GM23338 (cell line): ENCODE measurements at regions not wholly inside any gene's neighbourhood (a gene's known extent, or its start where the extent isn't known, plus 50 kb on each side); places are given as distances from the start of the nearest gene placed in this dataset.

ENCODE experiments used
- ATAC-seq: fragments of 200-7000 bp; cut with Tn5 transposase; 3 replicates; pipeline ENCODE4 v1.9.1; 2020
- DNase-seq: peaks from one replicate; pipeline ENCODE4 v3.0.0-alpha.2; 2015; ENCODE audit warnings: low spot score
- H2AFZ ChIP-seq: fragments of 200-600 bp; sonication (generic); 2 replicates; pipeline ENCODE4 v1.8.0; 2016; ENCODE audit warnings: antibody characterized with exemption, mild to moderate bottlenecking, moderate library complexity
- H3F3A ChIP-seq: fragments of 200-600 bp; sonication (generic); replicated peaks from 2 replicates; pipeline ENCODE4 v1.8.0; 2017; ENCODE audit warnings: antibody characterized with exemption, mixed run types, low read depth
- H3K27ac ChIP-seq: fragments of 200-600 bp; sonication (generic); 2 replicates; pipeline ENCODE4 v1.6.1; 2016; ENCODE audit warnings: low read depth
- H3K27me3 ChIP-seq: fragments of 200-600 bp; sonication (generic); 2 replicates; pipeline ENCODE4 v1.8.0; 2016; ENCODE audit warnings: mild to moderate bottlenecking, mixed run types, moderate library complexity; ENCODE audit not compliant: insufficient read depth
- H3K36me3 ChIP-seq: fragments of 200-600 bp; sonication (generic); 2 replicates; pipeline ENCODE4 v1.8.0; 2016; ENCODE audit warnings: mild to moderate bottlenecking; ENCODE audit not compliant: insufficient read depth
- H3K4me1 ChIP-seq: fragments of 200-600 bp; sonication (generic); 2 replicates; pipeline ENCODE4 v1.8.0; 2016; ENCODE audit warnings: mild to moderate bottlenecking, moderate library complexity; ENCODE audit not compliant: insufficient read depth
- H3K4me2 ChIP-seq: fragments of 200-600 bp; sonication (generic); 2 replicates; pipeline ENCODE4 v1.7.1; 2017; ENCODE audit warnings: mixed run types
- H3K4me3 ChIP-seq: fragments of 200-600 bp; sonication (generic); 2 replicates; pipeline ENCODE4 v1.6.1; 2016; ENCODE audit warnings: mixed run types
- H3K79me2 ChIP-seq: fragments of 200-600 bp; sonication (generic); replicated peaks from 2 replicates; pipeline ENCODE4 v1.8.0; 2017; ENCODE audit warnings: mild to moderate bottlenecking; ENCODE audit not compliant: insufficient read depth
- H3K9me2 ChIP-seq: fragments of 200-600 bp; sonication (generic); 2 replicates; pipeline ENCODE4 v1.8.0; 2017; ENCODE audit not compliant: insufficient read depth
- H4K20me1 ChIP-seq: fragments of 200-600 bp; sonication (generic); replicated peaks from 2 replicates; pipeline ENCODE4 v1.8.0; 2017; ENCODE audit warnings: mild to moderate bottlenecking; ENCODE audit not compliant: insufficient read depth
- H3K27ac Mint-ChIP-seq: 2 replicates; pipeline ENCODE4 v1.8.0; 2020; ENCODE audit warnings: inconsistent platforms, mild to moderate bottlenecking, moderate library complexity, mixed read lengths
- H3K27me3 Mint-ChIP-seq: 3 replicates; pipeline ENCODE4 v1.8.0; 2022; ENCODE audit warnings: low read depth, mild to moderate bottlenecking, moderate library complexity, mixed read lengths, inconsistent platforms; ENCODE audit not compliant: insufficient read depth, poor library complexity
- H3K36me3 Mint-ChIP-seq: 3 replicates; pipeline ENCODE4 v1.8.0; 2021; ENCODE audit warnings: low read depth, mild to moderate bottlenecking, inconsistent platforms, moderate library complexity, mixed read lengths
- H3K4me1 Mint-ChIP-seq: 3 replicates; pipeline ENCODE4 v1.8.0; 2020; ENCODE audit warnings: mild to moderate bottlenecking, inconsistent platforms, mixed read lengths
- H3K4me3 Mint-ChIP-seq: 3 replicates; pipeline ENCODE4 v1.8.0; 2021; ENCODE audit warnings: moderate library complexity, mild to moderate bottlenecking, inconsistent platforms, mixed read lengths
- H3K9me3 Mint-ChIP-seq: 3 replicates; pipeline ENCODE4 v1.8.0; 2020; ENCODE audit warnings: moderate library complexity, mild to moderate bottlenecking, inconsistent platforms, mixed read lengths
- CREB1 ChIP-seq: fragments of 250-450 bp; sonication (Bioruptor Pico); IDR thresholded peaks from 2 replicates; pipeline ENCODE4 v1.5.0; 2020; ENCODE audit warnings: low read depth, mild to moderate bottlenecking, moderate library complexity
- EZH2 ChIP-seq: fragments of 200-600 bp; sonication (generic); IDR thresholded peaks from one replicate; pipeline ENCODE4 v1.8.0; 2017; ENCODE audit warnings: antibody characterized with exemption, mild to moderate bottlenecking, low read depth; ENCODE audit not compliant: unreplicated experiment
- JUNB ChIP-seq: IDR thresholded peaks from one replicate; pipeline ENCODE4 v1.6.1; 2016; ENCODE audit warnings: antibody characterized with exemption; ENCODE audit not compliant: unreplicated experiment
- NANOG ChIP-seq: IDR thresholded peaks from 2 replicates; pipeline ENCODE4 v1.6.1; 2016; ENCODE audit warnings: antibody characterized with exemption, borderline replicate concordance
- POLR2AphosphoS5 ChIP-seq: IDR thresholded peaks from 2 replicates; pipeline ENCODE4 v1.6.1; 2016; ENCODE audit warnings: antibody characterized with exemption, low read depth
- STAT1 ChIP-seq: IDR thresholded peaks from one replicate; pipeline ENCODE4 v1.6.1; 2016; ENCODE audit warnings: antibody characterized with exemption; ENCODE audit not compliant: unreplicated experiment
- ZNF114 ChIP-seq: fragments of 250-450 bp; sonication (Bioruptor Pico); IDR thresholded peaks from 2 replicates; pipeline ENCODE4 v1.5.0; 2020; ENCODE audit warnings: mild to moderate bottlenecking, moderate library complexity
- TF ChIP-seq, protein P1 (sequence below): IDR thresholded peaks from 2 replicates; pipeline ENCODE4 v1.6.1; 2016; ENCODE audit warnings: antibody characterized with exemption
- TF ChIP-seq, protein P2 (sequence below): IDR thresholded peaks from one replicate; pipeline ENCODE4 v1.6.1; 2018; ENCODE audit warnings: antibody characterized with exemption; ENCODE audit not compliant: unreplicated experiment
- TF ChIP-seq, protein P3 (sequence below): fragments of 250-450 bp; sonication (Bioruptor Pico); IDR thresholded peaks from 2 replicates; pipeline ENCODE4 v1.5.0; 2020; ENCODE audit warnings: mild to moderate bottlenecking, moderate library complexity
- TF ChIP-seq, protein P4 (sequence below), 2 experiments: fragments of 200-600 bp in 1 of 2; sonication (generic) in 1 of 2; conservative IDR thresholded peaks; 2 replicates each; pipeline versions ENCODE4 v1.5.1 to v1.6.1; 2016 to 2017; ENCODE audit warnings: antibody characterized with exemption in 2 of 2, low read depth in 2 of 2, mild to moderate bottlenecking in 2 of 2, moderate library complexity in 1 of 2

DNA sequence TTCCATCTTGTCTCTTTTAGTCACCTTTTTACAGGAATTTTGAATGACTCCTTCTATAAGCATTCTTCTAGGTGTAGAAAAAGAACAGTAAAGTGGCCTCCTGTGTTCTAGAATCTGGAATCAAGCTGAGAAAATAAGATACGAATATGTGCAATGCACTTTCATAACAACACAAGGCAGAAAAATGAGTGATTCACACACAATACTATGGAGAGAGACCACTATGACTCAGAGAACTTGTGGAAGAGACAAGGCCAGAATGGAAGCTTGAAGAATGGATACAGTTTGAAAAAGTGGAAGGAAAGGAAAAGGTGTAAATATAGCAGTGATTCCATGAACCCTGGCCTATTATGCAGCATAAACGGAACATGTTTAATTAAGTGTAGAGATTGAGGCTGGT lies 57.1 kb upstream of the SAMSN1 start (continued):
- TF ChIP-seq, protein P1, sequence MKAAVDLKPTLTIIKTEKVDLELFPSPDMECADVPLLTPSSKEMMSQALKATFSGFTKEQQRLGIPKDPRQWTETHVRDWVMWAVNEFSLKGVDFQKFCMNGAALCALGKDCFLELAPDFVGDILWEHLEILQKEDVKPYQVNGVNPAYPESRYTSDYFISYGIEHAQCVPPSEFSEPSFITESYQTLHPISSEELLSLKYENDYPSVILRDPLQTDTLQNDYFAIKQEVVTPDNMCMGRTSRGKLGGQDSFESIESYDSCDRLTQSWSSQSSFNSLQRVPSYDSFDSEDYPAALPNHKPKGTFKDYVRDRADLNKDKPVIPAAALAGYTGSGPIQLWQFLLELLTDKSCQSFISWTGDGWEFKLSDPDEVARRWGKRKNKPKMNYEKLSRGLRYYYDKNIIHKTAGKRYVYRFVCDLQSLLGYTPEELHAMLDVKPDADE, result no peak
- TF ChIP-seq EZH2 (no peak), STAT1 (no peak)

DNA sequence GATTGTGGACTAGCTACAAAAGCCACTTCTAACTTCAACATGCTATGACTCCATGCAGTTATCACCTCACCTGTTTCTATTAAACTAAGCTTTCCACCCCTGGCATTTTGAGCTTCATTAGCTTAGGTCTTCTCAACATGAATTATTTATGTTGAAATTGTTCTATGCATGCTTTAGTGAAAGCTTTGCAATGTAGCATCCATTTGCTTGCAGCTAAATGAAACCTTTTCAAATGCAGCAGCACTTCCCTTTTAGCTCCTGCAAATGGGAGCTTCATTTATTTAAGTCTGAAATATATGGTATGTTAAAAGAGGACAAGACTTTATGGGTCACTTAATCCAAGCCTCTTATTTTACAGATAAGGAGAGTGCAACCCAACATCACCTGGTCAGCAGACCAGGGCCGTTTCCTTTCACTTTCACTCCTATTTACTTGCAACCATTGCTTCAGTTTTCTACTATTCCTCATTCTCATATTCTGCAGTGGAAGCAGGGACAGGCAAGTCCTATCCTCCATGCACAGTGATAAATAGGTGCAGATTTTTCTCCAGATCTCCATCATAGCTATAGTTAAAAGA lies 56.4 kb upstream of the SAMSN1 start:
- H3K36me3 ChIP-seq, result no peaks in the 10 kb centered on the region
- Mint-ChIP-seq H3K9me3 (peaks cover 3% of the 10 kb centered on the region; the same call in 2 of the 3 replicates), H3K36me3 (peaks cover 29% of the 10 kb centered on the region; the same call in 2 of the 3 replicates), H3K4me3 (no peak overlapping the region), H3K27ac (peak overlapping the region; percentile 25), H3K4me1 (peaks cover 20% of the 10 kb centered on the region), H3K27me3 (peaks cover 3% of the 10 kb centered on the region)
- H3K27ac ChIP-seq, result peak overlapping the region; percentile 30
- H3K4me2 ChIP-seq, result peak overlapping the region; percentile 47
- H3K79me2 ChIP-seq, result no peaks in the 10 kb centered on the region
- no peaks in the 10 kb centered on the region for H3K27me3 ChIP-seq
- 0 out of 2 replicates have a peak overlapping the region, but pooled peaks have one; percentile 0 for H2AFZ ChIP-seq
- DNase-seq (no peak), ATAC-seq (no peak)
- no peak overlapping the region for H3K4me3 ChIP-seq
- H3K4me1 ChIP-seq, result peaks cover 26% of the 10 kb centered on the region
- H3F3A ChIP-seq, result no peaks in the 10 kb centered on the region
- H4K20me1 ChIP-seq, result no peaks in the 10 kb centered on the region
- H3K9me2 ChIP-seq, result peaks cover 17% of the 10 kb centered on the region
- TF ChIP-seq, protein P2, sequence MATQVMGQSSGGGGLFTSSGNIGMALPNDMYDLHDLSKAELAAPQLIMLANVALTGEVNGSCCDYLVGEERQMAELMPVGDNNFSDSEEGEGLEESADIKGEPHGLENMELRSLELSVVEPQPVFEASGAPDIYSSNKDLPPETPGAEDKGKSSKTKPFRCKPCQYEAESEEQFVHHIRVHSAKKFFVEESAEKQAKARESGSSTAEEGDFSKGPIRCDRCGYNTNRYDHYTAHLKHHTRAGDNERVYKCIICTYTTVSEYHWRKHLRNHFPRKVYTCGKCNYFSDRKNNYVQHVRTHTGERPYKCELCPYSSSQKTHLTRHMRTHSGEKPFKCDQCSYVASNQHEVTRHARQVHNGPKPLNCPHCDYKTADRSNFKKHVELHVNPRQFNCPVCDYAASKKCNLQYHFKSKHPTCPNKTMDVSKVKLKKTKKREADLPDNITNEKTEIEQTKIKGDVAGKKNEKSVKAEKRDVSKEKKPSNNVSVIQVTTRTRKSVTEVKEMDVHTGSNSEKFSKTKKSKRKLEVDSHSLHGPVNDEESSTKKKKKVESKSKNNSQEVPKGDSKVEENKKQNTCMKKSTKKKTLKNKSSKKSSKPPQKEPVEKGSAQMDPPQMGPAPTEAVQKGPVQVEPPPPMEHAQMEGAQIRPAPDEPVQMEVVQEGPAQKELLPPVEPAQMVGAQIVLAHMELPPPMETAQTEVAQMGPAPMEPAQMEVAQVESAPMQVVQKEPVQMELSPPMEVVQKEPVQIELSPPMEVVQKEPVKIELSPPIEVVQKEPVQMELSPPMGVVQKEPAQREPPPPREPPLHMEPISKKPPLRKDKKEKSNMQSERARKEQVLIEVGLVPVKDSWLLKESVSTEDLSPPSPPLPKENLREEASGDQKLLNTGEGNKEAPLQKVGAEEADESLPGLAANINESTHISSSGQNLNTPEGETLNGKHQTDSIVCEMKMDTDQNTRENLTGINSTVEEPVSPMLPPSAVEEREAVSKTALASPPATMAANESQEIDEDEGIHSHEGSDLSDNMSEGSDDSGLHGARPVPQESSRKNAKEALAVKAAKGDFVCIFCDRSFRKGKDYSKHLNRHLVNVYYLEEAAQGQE, result no peak
- TF ChIP-seq POLR2AphosphoS5 (no peak), JUNB (no peak), NANOG (no peak), CREB1 (CRISPR knock-in tag) (no peak), STAT1 (no peak), ZNF114 (no peak)
- TF ChIP-seq, protein P3, sequence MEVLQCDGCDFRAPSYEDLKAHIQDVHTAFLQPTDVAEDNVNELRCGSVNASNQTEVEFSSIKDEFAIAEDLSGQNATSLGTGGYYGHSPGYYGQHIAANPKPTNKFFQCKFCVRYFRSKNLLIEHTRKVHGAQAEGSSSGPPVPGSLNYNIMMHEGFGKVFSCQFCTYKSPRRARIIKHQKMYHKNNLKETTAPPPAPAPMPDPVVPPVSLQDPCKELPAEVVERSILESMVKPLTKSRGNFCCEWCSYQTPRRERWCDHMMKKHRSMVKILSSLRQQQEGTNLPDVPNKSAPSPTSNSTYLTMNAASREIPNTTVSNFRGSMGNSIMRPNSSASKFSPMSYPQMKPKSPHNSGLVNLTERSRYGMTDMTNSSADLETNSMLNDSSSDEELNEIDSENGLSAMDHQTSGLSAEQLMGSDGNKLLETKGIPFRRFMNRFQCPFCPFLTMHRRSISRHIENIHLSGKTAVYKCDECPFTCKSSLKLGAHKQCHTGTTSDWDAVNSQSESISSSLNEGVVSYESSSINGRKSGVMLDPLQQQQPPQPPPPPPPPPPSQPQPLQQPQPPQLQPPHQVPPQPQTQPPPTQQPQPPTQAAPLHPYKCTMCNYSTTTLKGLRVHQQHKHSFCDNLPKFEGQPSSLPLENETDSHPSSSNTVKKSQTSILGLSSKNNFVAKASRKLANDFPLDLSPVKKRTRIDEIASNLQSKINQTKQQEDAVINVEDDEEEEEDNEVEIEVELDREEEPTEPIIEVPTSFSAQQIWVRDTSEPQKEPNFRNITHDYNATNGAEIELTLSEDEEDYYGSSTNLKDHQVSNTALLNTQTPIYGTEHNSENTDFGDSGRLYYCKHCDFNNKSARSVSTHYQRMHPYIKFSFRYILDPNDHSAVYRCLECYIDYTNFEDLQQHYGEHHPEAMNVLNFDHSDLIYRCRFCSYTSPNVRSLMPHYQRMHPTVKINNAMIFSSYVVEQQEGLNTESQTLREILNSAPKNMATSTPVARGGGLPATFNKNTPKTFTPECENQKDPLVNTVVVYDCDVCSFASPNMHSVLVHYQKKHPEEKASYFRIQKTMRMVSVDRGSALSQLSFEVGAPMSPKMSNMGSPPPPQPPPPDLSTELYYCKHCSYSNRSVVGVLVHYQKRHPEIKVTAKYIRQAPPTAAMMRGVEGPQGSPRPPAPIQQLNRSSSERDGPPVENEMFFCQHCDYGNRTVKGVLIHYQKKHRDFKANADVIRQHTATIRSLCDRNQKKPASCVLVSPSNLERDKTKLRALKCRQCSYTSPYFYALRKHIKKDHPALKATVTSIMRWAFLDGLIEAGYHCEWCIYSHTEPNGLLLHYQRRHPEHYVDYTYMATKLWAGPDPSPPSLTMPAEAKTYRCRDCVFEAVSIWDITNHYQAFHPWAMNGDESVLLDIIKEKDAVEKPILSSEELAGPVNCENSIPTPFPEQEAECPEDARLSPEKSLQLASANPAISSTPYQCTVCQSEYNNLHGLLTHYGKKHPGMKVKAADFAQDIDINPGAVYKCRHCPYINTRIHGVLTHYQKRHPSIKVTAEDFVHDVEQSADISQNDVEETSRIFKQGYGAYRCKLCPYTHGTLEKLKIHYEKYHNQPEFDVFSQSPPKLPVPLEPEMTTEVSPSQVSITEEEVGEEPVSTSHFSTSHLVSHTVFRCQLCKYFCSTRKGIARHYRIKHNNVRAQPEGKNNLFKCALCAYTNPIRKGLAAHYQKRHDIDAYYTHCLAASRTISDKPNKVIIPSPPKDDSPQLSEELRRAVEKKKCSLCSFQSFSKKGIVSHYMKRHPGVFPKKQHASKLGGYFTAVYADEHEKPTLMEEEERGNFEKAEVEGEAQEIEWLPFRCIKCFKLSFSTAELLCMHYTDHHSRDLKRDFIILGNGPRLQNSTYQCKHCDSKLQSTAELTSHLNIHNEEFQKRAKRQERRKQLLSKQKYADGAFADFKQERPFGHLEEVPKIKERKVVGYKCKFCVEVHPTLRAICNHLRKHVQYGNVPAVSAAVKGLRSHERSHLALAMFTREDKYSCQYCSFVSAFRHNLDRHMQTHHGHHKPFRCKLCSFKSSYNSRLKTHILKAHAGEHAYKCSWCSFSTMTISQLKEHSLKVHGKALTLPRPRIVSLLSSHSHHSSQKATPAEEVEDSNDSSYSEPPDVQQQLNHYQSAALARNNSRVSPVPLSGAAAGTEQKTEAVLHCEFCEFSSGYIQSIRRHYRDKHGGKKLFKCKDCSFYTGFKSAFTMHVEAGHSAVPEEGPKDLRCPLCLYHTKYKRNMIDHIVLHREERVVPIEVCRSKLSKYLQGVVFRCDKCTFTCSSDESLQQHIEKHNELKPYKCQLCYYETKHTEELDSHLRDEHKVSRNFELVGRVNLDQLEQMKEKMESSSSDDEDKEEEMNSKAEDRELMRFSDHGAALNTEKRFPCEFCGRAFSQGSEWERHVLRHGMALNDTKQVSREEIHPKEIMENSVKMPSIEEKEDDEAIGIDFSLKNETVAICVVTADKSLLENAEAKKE, result no peak
- TF ChIP-seq, protein P1, result no peak
- TF ChIP-seq, protein P4, sequence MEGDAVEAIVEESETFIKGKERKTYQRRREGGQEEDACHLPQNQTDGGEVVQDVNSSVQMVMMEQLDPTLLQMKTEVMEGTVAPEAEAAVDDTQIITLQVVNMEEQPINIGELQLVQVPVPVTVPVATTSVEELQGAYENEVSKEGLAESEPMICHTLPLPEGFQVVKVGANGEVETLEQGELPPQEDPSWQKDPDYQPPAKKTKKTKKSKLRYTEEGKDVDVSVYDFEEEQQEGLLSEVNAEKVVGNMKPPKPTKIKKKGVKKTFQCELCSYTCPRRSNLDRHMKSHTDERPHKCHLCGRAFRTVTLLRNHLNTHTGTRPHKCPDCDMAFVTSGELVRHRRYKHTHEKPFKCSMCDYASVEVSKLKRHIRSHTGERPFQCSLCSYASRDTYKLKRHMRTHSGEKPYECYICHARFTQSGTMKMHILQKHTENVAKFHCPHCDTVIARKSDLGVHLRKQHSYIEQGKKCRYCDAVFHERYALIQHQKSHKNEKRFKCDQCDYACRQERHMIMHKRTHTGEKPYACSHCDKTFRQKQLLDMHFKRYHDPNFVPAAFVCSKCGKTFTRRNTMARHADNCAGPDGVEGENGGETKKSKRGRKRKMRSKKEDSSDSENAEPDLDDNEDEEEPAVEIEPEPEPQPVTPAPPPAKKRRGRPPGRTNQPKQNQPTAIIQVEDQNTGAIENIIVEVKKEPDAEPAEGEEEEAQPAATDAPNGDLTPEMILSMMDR (conservative IDR thresholded peaks at IDR 0.05; ENCODE audit: low read depth in 2 of 2), result no peak
